ENCODE measurements at regions not wholly inside any gene's neighbourhood (a gene's known extent, or its start where the extent isn't known, plus 50 kb on each side); places are given as distances from the start of the nearest gene placed in this dataset.

DNA sequence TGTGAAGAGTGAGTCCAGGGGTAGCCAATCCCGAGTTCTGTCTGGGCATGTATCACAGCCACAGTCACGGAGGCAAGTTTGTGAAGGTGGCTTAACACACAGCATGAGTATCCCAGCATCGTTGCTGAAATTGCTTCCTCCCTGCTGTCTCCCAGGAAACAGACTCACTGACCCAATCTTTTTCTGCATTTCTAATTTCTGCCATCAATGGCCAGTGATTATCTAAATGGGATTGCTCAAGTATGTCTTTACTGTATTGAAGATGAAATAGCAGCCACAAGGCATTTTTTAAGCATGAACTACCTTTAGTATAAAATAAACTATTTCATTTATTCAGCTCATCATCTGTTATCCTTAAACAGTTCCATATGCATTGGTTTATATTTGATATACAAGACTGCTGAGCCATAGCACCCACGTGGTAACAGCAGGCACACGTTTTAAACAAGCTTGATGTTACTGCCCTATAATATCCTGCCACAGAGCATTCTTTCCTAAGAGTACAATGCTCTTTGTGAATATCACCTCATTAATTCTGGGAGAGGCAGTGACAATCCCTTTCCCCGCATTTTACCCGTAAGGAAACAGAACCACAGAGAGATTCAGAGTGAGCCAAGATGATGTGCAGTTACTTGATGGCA lies 276.6 kb upstream of the THBS1 start:
- no peak for DNase-seq (ENCODE audit: extremely low read depth in 1 of 11, low read depth in 9 of 11, low spot score in 4 of 11)

GRCh38 chr15:39304931-39305728 lies 275.7 kb upstream of the THBS1 start:
- no peak for DNase-seq (ENCODE audit: extremely low read depth in 1 of 11, low read depth in 9 of 11, low spot score in 4 of 11)

DNA sequence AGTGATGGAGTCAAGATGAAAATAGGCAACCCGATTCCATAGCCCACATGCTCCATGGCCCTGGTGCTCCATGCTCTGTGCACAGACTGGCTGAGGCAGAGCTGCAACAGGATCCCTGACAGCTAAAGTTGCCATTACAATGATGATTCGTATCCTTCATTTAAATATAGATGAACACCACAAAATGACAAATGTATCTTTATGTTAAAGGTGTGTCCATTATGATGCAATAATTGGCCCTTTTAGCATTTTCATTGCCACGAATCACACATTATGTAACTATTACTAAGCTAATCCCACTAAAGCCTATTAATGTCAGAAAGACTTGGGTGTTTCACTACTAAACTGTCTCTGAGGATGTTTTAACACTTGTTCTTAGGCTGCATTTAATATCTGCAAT lies 270.2 kb upstream of the THBS1 start:
- DNase-seq (ENCODE audit: extremely low read depth in 1 of 11, low read depth in 9 of 11, low spot score in 4 of 11): no peak

DNA sequence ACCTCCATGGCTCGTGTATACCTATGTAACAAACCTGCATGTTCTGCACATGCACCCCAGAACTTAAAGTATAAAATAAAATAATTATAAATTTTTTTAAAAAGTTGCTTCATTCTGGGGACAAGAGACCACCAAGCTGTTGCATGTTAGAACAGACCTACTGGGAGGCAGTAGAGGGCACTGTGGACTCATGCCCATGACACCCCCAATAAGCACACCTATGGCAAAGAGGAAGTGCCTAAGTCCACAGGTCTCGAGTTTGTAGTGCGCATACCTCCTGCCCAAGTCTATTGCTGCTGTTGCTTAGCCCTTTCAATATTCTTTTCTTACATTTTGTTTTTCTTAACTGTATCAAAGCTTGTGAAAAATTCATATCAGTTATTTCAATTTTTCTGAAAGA lies 267.9 kb upstream of the THBS1 start:
- DNase-seq (ENCODE audit: extremely low read depth in 1 of 11, low read depth in 9 of 11, low spot score in 4 of 11): no peak

DNA sequence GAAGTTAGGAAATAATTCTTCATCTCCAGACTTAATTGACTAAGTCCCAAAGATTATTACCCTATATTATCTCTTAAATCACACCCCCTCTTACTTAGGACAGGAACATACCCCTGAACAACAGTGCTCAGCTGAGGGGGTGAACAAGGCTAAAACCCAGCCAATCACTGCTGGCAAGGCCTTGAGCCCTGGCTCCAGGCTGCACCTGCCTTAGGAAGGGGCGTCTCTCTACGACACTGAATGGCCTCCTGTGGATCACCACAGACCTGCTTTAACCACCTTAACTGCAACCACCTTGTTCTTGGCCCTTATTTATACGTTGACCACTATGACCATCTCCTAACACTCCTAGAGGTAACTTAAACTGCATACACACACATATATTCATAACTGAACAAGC lies 267.4 kb upstream of the THBS1 start:
- DNase-seq (ENCODE audit: extremely low read depth in 1 of 11, low read depth in 9 of 11, low spot score in 4 of 11): no peak

DNA sequence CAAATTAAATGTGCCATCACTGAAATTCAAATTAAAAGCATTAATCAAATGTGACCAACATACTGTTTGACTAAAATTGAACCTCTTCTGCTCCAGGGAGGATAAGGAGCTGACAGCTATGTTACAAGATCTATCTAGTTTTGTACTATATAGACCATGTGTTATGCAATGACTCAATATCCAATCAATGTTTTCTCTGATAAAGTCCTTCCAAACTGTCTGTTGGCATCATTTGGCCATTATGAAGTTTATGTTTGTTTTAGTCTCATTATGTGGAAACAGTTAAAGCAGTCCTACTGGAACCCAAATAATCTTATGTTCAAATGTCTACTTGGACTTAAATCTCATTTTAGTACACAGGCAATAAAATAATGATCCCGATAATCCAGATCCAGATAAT lies 267.0 kb upstream of the THBS1 start:
- DNase-seq (ENCODE audit: extremely low read depth in 1 of 11, low read depth in 9 of 11, low spot score in 4 of 11): no peak

- DNase-seq (ENCODE audit: extremely low read depth in 1 of 11, low read depth in 9 of 11, low spot score in 4 of 11): no peak
Measured at GRCh38 chr15:39315206-39315850, 265.6 kb upstream of the THBS1 start.

GRCh38 chr15:39317225-39317624 lies 263.7 kb upstream of the THBS1 start:
- no peak for DNase-seq (ENCODE audit: extremely low read depth in 1 of 11, low read depth in 9 of 11, low spot score in 4 of 11)

GRCh38 chr15:39318231-39318630 lies 262.6 kb upstream of the THBS1 start:
- no peak for DNase-seq (ENCODE audit: extremely low read depth in 1 of 11, low read depth in 9 of 11, low spot score in 4 of 11)

GRCh38 chr15:39320355-39320754 lies 260.5 kb upstream of the THBS1 start:
- no peak for DNase-seq (ENCODE audit: extremely low read depth in 1 of 11, low read depth in 9 of 11, low spot score in 4 of 11)

- no peak for DNase-seq (ENCODE audit: extremely low read depth in 1 of 11, low read depth in 9 of 11, low spot score in 4 of 11)
Measured at GRCh38 chr15:39320886-39321285, 260.0 kb upstream of the THBS1 start.

DNA sequence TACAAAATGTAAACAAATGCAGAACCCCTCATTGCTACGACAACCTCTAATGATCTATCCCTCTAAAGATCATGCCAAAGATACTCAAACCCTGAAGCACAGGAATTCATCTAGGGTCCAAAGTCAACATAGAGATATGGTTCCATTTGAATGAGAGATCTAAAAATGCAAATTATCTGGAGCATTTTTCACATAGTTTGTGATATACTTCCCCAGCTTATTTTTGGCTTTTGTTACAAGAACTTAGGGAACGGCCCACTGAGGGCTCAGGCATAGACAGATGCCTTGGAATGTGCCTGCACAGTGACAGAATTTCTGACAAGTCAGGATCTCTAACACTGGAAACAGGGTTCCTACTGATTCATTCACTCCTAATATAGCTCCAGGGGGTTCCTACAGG lies 258.9 kb upstream of the THBS1 start:
- no peak for DNase-seq (ENCODE audit: extremely low read depth in 1 of 11, low read depth in 9 of 11, low spot score in 4 of 11)

DNA sequence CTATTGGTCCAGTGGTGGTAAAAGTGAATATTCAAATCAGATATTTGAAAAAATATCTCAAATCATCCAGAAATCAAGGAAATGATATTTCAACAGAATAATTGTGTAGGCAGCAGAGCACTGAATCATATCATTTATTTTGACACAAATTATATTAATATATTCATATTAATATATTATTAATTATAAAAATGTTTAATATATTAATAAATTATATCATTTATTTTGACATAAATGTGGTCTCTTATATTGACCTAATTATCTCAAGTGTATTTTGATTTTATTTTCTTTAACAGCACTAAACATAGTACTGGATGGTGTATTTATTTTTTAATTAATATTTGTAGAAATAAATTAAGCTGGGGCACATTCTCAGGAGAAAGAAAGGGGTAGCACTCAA lies 257.7 kb upstream of the THBS1 start:
- no peak for DNase-seq (ENCODE audit: extremely low read depth in 1 of 11, low read depth in 9 of 11, low spot score in 4 of 11)

- DNase-seq (ENCODE audit: extremely low read depth in 1 of 11, low read depth in 9 of 11, low spot score in 4 of 11): no peak
Measured at GRCh38 chr15:39323706-39324105, 257.2 kb upstream of the THBS1 start.

- no peak for DNase-seq (ENCODE audit: extremely low read depth in 1 of 11, low read depth in 9 of 11, low spot score in 4 of 11)
Measured at GRCh38 chr15:39326306-39326975, 254.4 kb upstream of the THBS1 start.

DNA sequence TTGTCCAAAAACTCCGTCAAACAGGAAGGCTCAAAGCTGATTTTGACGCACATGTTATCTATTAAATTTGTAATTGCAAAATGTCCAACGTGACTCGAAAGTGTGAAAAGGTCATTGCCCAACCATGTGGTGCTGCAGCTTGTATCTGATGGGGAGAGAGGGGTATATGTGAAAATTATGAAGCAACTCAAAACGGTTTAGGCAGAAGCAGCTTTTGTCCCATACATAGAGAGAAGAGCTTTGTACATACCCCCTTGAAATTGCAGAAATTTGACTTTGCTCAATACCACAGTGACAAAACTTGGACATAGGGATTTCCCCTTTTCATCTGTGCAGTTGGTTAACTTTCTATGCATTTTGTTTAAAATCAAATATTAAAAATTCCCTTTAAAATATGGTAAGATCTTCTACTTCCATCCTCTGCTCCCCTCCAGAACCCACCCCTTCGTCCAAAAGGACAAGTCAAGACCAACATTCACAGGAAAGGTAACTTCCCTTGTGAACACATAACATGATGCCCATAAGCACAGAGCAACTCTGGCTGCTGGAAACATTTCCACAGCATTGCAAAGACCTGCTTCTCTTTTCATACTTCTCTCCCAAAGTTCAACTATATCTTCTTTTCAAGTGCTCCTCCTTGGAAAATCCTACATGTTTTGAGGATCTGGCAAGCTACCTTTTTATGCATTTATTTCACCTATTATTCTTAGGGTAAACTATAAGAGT lies 253.7 kb upstream of the THBS1 start:
- no peak for DNase-seq (ENCODE audit: extremely low read depth in 1 of 11, low read depth in 9 of 11, low spot score in 4 of 11)

- no peak for DNase-seq (ENCODE audit: extremely low read depth in 1 of 11, low read depth in 9 of 11, low spot score in 4 of 11)
Measured at GRCh38 chr15:39330061-39330460, 250.8 kb upstream of the THBS1 start.

DNA sequence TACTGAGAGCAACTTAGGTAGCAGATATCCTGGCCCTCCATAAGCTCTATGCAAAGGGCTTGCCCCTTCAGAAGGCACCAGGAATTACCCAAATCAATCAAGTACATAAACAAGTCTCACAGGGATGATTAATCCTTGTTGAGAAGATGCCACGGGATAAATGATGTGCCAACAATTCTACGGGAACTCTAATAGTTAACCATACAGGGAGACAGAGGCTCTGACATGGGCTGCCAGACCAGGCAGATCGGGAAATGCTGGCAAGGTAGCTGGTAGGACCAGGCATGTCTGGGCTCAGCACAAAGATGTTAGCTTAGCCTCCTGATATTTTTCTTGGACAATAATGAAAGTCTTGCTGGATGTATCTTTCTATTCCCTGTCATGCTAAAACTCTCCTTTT lies 249.3 kb upstream of the THBS1 start:
- no peak for DNase-seq (ENCODE audit: extremely low read depth in 1 of 11, low read depth in 9 of 11, low spot score in 4 of 11)

DNA sequence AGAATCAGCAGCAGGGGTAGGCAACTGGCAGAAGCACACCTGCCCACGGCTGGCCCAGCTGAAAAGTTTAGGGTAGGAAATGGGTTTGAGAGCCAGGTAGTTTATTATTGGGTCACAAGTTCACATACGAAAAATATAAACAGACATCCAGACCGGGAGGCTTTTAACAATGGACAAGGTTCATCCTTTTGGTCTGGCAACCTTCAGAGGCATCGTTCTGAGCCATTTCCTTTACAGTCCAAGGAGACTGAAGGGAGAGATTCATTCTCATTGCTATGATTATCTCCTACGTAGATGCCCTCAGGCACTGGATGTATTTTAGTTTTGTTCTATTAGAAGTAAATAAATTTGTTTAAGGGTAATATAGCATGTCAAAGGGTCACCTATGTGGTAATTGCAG lies 248.0 kb upstream of the THBS1 start:
- no peak for DNase-seq (ENCODE audit: extremely low read depth in 1 of 11, low read depth in 9 of 11, low spot score in 4 of 11)
